ENCODE measurements at regions not wholly inside any gene's neighbourhood (a gene's known extent, or its start where the extent isn't known, plus 50 kb on each side); places are given as distances from the start of the nearest gene placed in this dataset.

- no peak for TF ChIP-seq CTCF (conservative IDR thresholded peaks at IDR 0.05; ENCODE audit: low read depth, low read length)
- TF ChIP-seq EZH2 (IDR thresholded peaks at IDR 0.05; ENCODE audit: low read length, unreplicated experiment): no peak
- no peak for TF ChIP-seq EZH2phosphoT487 (IDR thresholded peaks at IDR 0.05; ENCODE audit: borderline replicate concordance, low read length)
Measured at GRCh38 chr14:23750357-23750756, 114.2 kb downstream of the DHRS2 start.

All from PC-3 (cell line).